ENCODE measurements at regions not wholly inside any gene's neighbourhood (a gene's known extent, or its start where the extent isn't known, plus 50 kb on each side); places are given as distances from the start of the nearest gene placed in this dataset.

GRCh38 chr22:26779108-26779507, 121.7 kb downstream of the MIAT start:
- TF ChIP-seq MAX (IDR thresholded peaks at IDR 0.05): no peak
- TF ChIP-seq SIX5 (IDR thresholded peaks at IDR 0.05; ENCODE audit: low read depth, low read length): no peak
- no peak for TF ChIP-seq GABPA (IDR thresholded peaks at IDR 0.05; ENCODE audit: borderline replicate concordance, insufficient read depth, low read length)
- no peak for TF ChIP-seq ATF2 (IDR thresholded peaks at IDR 0.05; ENCODE audit: low read length)
- TF ChIP-seq CHD1 (IDR thresholded peaks at IDR 0.05; ENCODE audit: low read depth, low read length): no peak
- no peak for TF ChIP-seq SP2 (IDR thresholded peaks at IDR 0.05; ENCODE audit: low read length)
- TF ChIP-seq CTBP2 (IDR thresholded peaks at IDR 0.05; ENCODE audit: borderline replicate concordance, insufficient read depth, insufficient read length, low read length): no peak
- no peak for TF ChIP-seq GTF2F1 (IDR thresholded peaks at IDR 0.05; ENCODE audit: borderline replicate concordance, low read depth, low read length)
- no peak for TF ChIP-seq HDAC6 (IDR thresholded peaks at IDR 0.05; ENCODE audit: low read depth, low read length)
- H3K79me1 ChIP-seq (ENCODE audit: low read depth, low read length): no peaks in the 10 kb centered on the region
- peaks cover 2 to 22% (median 5%) of the 10 kb centered on the region in 4 experiments; a peak in 4 of 7 replicates for H3K4me1 ChIP-seq (replicated peaks in 1 of 4; ENCODE audit: control insufficient read depth in 3 of 4, insufficient read depth in 4 of 4, low read length in 3 of 4)
- peaks cover 0 to 25% (median 9%) of the 10 kb centered on the region in 4 experiments; a peak in 5 of 7 replicates for H3K27me3 ChIP-seq (replicated peaks in 1 of 4; ENCODE audit: control insufficient read depth in 3 of 4, extremely low read depth in 1 of 4, insufficient read depth in 3 of 4, low read length in 3 of 4)
- H3K23ac ChIP-seq (ENCODE audit: insufficient read length): no peak overlapping the region
- H2BK120ac ChIP-seq (replicated peaks; ENCODE audit: low read depth, low read length): no peak overlapping the region
- no peaks in the 10 kb centered on the region for H4K20me1 ChIP-seq (replicated peaks in 1 of 2; ENCODE audit: control insufficient read depth in 1 of 2, insufficient read depth in 2 of 2, low read length in 2 of 2)
- H2AFZ ChIP-seq (ENCODE audit: low read length): no peak overlapping the region
- DNase-seq (ENCODE audit: low read depth in 1 of 2, low spot score in 2 of 2) (no peak), FAIRE-seq (no peak)
- H3K9me3 ChIP-seq (ENCODE audit: insufficient read depth in 2 of 2, low read depth in 1 of 2, low read length in 1 of 2): peaks cover 0 to 9% of the 10 kb centered on the region in 2 experiments; a peak in 1 of 4 replicates
- no peak overlapping the region for H2BK5ac ChIP-seq (ENCODE audit: low read depth, low read length)
- 73% methylated on average over 3 of the region's 3 CpGs; no CpG with 5 or more reads in 1 of the 2 experiments for WGBS, 2 experiments (ENCODE audit: extremely low coverage in 1 of 2, insufficient coverage in 1 of 2, insufficient read length in 1 of 2, insufficient replicate concordance in 2 of 2, low coverage in 1 of 2, low lambda C conversion rate in 2 of 2, missing lambda C conversion rate in 1 of 2)
- no peaks in the 10 kb centered on the region for H3K79me2 ChIP-seq (ENCODE audit: control insufficient read depth in 1 of 2, insufficient read depth in 2 of 2, low read length in 2 of 2)
- H3K9ac ChIP-seq (replicated peaks in 1 of 4; ENCODE audit: extremely low read depth in 1 of 4, low read depth in 3 of 4, low read length in 3 of 4): no peak overlapping the region
- CTCF ChIA-PET (ENCODE audit: partially characterized antibody): interaction anchor here (0.6 to 1.9 kb wide), 6 partner anchors 12 to 391 kb away, joined by 3 to 5 read pairs (median 4); no protein-coding TSS in a partner anchor
- H3K18ac ChIP-seq (ENCODE audit: extremely low read depth, low read length): no peak overlapping the region
- no peak overlapping the region for H3K4me3 ChIP-seq (ENCODE audit: extremely low read depth in 1 of 4, insufficient read depth in 2 of 4, low read depth in 3 of 4, low read length in 4 of 4)
- no peak overlapping the region for H2BK20ac ChIP-seq (ENCODE audit: low read length)
- no peak overlapping the region for H4K8ac ChIP-seq (ENCODE audit: extremely low read depth, insufficient read depth, low read length)
- no peak overlapping the region for H3K56ac ChIP-seq (replicated peaks; ENCODE audit: insufficient read length, low read depth, low read length)
- POLR2A ChIA-PET (ENCODE audit: partially characterized antibody): no interaction called here
- no peak overlapping the region for H4K91ac ChIP-seq (replicated peaks; ENCODE audit: insufficient read length, low read length)
- no peak overlapping the region for H3K27ac ChIP-seq (ENCODE audit: low read depth, low read length)
- H2AK5ac ChIP-seq (ENCODE audit: low read depth, low read length): no peak overlapping the region
- H3K36me3 ChIP-seq (ENCODE audit: control insufficient read depth in 2 of 4, insufficient read depth in 4 of 4, low read length in 3 of 4): 0 out of 8 replicates have a peak, but pooled peaks cover 0 to 3% (median 0%) of the 10 kb centered on the region in 4 experiments
- H3K23me2 ChIP-seq (ENCODE audit: low read depth, low read length): no peaks in the 10 kb centered on the region
- H4K5ac ChIP-seq (ENCODE audit: insufficient read length, low read depth, low read length): no peak overlapping the region
- no peak overlapping the region for H2BK12ac ChIP-seq (ENCODE audit: low read depth, low read length)
- no peak overlapping the region for H3K4me2 ChIP-seq (ENCODE audit: insufficient read depth in 1 of 2, low read depth in 2 of 2, low read length in 2 of 2)
- no peak overlapping the region for H3K4ac ChIP-seq (replicated peaks; ENCODE audit: insufficient read length, low read depth, low read length)
- no peak overlapping the region for H3K14ac ChIP-seq (ENCODE audit: insufficient read length)
- no peak overlapping the region for H2BK15ac ChIP-seq (ENCODE audit: low read length)

All from H1 (cell line).